Neuronal stem cell (in vitro differentiated cells): ENCODE measurements at regions not wholly inside any gene's neighbourhood (a gene's known extent, or its start where the extent isn't known, plus 50 kb on each side); places are given as distances from the start of the nearest gene placed in this dataset.

ENCODE experiments used
- DNase-seq: peaks from one replicate; pipeline ENCODE4 v3.0.0-alpha.2; 2013; ENCODE audit warnings: low spot score
- H2AFZ ChIP-seq: one replicate; pipeline ENCODE4 v1.6.1; 2013; ENCODE audit warnings: mild to moderate bottlenecking, low read length, inconsistent platforms
- H2AK5ac ChIP-seq: 2 replicates; pipeline ENCODE4 v1.6.1; 2013; ENCODE audit warnings: low read depth, mild to moderate bottlenecking, inconsistent platforms, low read length, moderate library complexity, mixed read lengths
- H2BK120ac ChIP-seq: 2 replicates; pipeline ENCODE4 v1.6.1; 2013; ENCODE audit warnings: low read depth, mild to moderate bottlenecking, inconsistent platforms, low read length, moderate library complexity, mixed read lengths
- H2BK12ac ChIP-seq: one replicate; pipeline ENCODE4 v1.6.1; 2013; ENCODE audit warnings: low read length, inconsistent platforms
- H2BK15ac ChIP-seq: 2 replicates; pipeline ENCODE4 v1.6.1; 2013; ENCODE audit warnings: mild to moderate bottlenecking, low read length, inconsistent platforms, mixed read lengths
- H2BK5ac ChIP-seq: one replicate; pipeline ENCODE4 v1.6.1; 2013; ENCODE audit warnings: inconsistent platforms, mild to moderate bottlenecking, low read length, moderate library complexity
- H3K14ac ChIP-seq: one replicate; pipeline ENCODE4 v1.6.1; 2013; ENCODE audit warnings: low read length, inconsistent platforms
- H3K18ac ChIP-seq: 2 replicates; pipeline ENCODE4 v1.6.1; 2013; ENCODE audit warnings: low read length, inconsistent platforms
- H3K23ac ChIP-seq: 2 replicates; pipeline ENCODE4 v1.6.1; 2013; ENCODE audit warnings: low read depth, mild to moderate bottlenecking, mixed read lengths, low read length, inconsistent platforms; ENCODE audit not compliant: poor library complexity
- H3K27ac ChIP-seq: replicated peaks from 3 replicates; pipeline ENCODE4 v1.5.1; 2013; ENCODE audit warnings: low read length, inconsistent platforms
- H3K27me3 ChIP-seq, 3 experiments: 2 replicates each; pipeline ENCODE4 v1.6.1; 2013; ENCODE audit warnings: low read length in 3 of 3, mild to moderate bottlenecking in 2 of 3, inconsistent platforms in 1 of 3, low read depth in 1 of 3, mixed read lengths in 1 of 3, moderate library complexity in 1 of 3; ENCODE audit not compliant: control insufficient read depth in 3 of 3, insufficient read depth in 3 of 3
- H3K36me3 ChIP-seq, 2 donors: replicated peaks in 1 of 2; 2 replicates each; pipeline ENCODE4 v1.6.1; 2013; ENCODE audit warnings: low read length in 2 of 2; ENCODE audit not compliant: control insufficient read depth in 2 of 2, insufficient read depth in 2 of 2
- H3K4ac ChIP-seq: 2 replicates; pipeline ENCODE4 v1.6.1; 2013; ENCODE audit warnings: inconsistent platforms, mild to moderate bottlenecking, low read length, moderate library complexity
- H3K4me1 ChIP-seq, 2 donors: 1 replicate in 1 of 2; 2 replicates in 1 of 2; pipeline ENCODE4 v1.6.1; 2013; ENCODE audit warnings: low read length in 2 of 2, low read depth in 1 of 2; ENCODE audit not compliant: control insufficient read depth in 2 of 2, insufficient read depth in 1 of 2
- H3K4me2 ChIP-seq: one replicate; pipeline ENCODE4 v1.6.1; 2013; ENCODE audit warnings: mild to moderate bottlenecking, low read length, inconsistent platforms; ENCODE audit not compliant: insufficient read depth, poor library complexity, severe bottlenecking
- H3K4me3 ChIP-seq, 2 donors: 2 replicates each; pipeline ENCODE4 v1.5.1; 2013; ENCODE audit warnings: low read length in 2 of 2, mild to moderate bottlenecking in 2 of 2, inconsistent platforms in 1 of 2, moderate library complexity in 1 of 2
- H3K79me1 ChIP-seq: one replicate; pipeline ENCODE4 v1.6.1; 2013; ENCODE audit warnings: low read depth, mild to moderate bottlenecking, inconsistent platforms, low read length, moderate library complexity
- H3K9ac ChIP-seq: one replicate; pipeline ENCODE4 v1.6.1; 2013; ENCODE audit warnings: mild to moderate bottlenecking, low read depth, low read length, inconsistent platforms; ENCODE audit not compliant: poor library complexity
- H3K9me3 ChIP-seq, 2 donors: replicated peaks in 1 of 2; 2 replicates each; pipeline versions ENCODE3 to v1.6.1; 2013; ENCODE audit warnings: low read length in 2 of 2, mild to moderate bottlenecking in 2 of 2, inconsistent platforms in 1 of 2, low read depth in 1 of 2, mixed read lengths in 1 of 2, moderate library complexity in 1 of 2; ENCODE audit not compliant: control insufficient read depth in 2 of 2, insufficient read depth in 1 of 2
- H4K8ac ChIP-seq: one replicate; pipeline ENCODE4 v1.6.1; 2013; ENCODE audit warnings: low read depth, mild to moderate bottlenecking, inconsistent platforms, low read length, moderate library complexity
- H4K91ac ChIP-seq: one replicate; pipeline ENCODE4 v1.6.1; 2013; ENCODE audit warnings: low read length, low read depth, mild to moderate bottlenecking, inconsistent platforms; ENCODE audit not compliant: poor library complexity
- WGBS, 2 donors: extraction: QIAGEN DNeasy Blood & Tissue Kit; methylation state at CpG; one replicate each; pipeline ENCODE4 v1.1.7; 2013; ENCODE audit warnings: missing lambda C conversion rate in 2 of 2, mixed read lengths in 1 of 2; ENCODE audit not compliant: insufficient read length in 2 of 2, insufficient replicate concordance in 1 of 2; ENCODE audit errors: extremely low coverage in 2 of 2; 5-methylcytosine and 5-hydroxymethylcytosine counted together

- Histone ChIP-seq H3K23ac (no peak overlapping the region), H2BK5ac (no peak overlapping the region), H3K4me3 (no peak overlapping the region), H3K18ac (no peak overlapping the region), H3K36me3 (no peaks in the 10 kb centered on the region), H2BK15ac (no peak overlapping the region), H2BK120ac (no peak overlapping the region), H3K4ac (no peak overlapping the region), H4K91ac (no peak overlapping the region), H4K8ac (no peak overlapping the region), H3K9ac (no peak overlapping the region), H2AFZ (no peak overlapping the region), H3K4me1 (no peaks in the 10 kb centered on the region), H3K79me1 (no peaks in the 10 kb centered on the region), H3K14ac (no peak overlapping the region), H3K9me3 (no peaks in the 10 kb centered on the region), H3K27me3 (no peaks in the 10 kb centered on the region), H2AK5ac (no peak overlapping the region), H3K4me2 (no peak overlapping the region), H3K27ac (no peak overlapping the region), H2BK12ac (no peak overlapping the region)
- no peak for DNase-seq
Observed at GRCh38 chr4:111303806-111304205, 680.9 kb upstream of the PITX2 start.

GRCh38 chr4:111323496-111323895 lies 700.6 kb upstream of the PITX2 start:
- Histone ChIP-seq H3K18ac (no peak overlapping the region), H2BK12ac (no peak overlapping the region), H3K4ac (no peak overlapping the region), H3K9me3 (no peaks in the 10 kb centered on the region), H3K4me1 (no peaks in the 10 kb centered on the region), H3K4me2 (no peak overlapping the region), H3K14ac (no peak overlapping the region), H3K79me1 (peaks cover 3% of the 10 kb centered on the region), H2BK15ac (no peak overlapping the region), H3K36me3 (no peaks in the 10 kb centered on the region), H3K27me3 (no peaks in the 10 kb centered on the region), H3K4me3 (no peak overlapping the region), H2BK120ac (no peak overlapping the region), H2AFZ (no peak overlapping the region), H3K9ac (no peak overlapping the region), H4K8ac (no peak overlapping the region), H2AK5ac (no peak overlapping the region), H3K27ac (no peak overlapping the region), H3K23ac (no peak overlapping the region), H4K91ac (no peak overlapping the region), H2BK5ac (no peak overlapping the region)
- no CpG with 5 or more reads among the region's 6 CpGs for WGBS, 2 donors
- DNase-seq, result no peak

- Histone ChIP-seq H3K4me3 (no peak overlapping the region), H2BK120ac (no peak overlapping the region), H2BK5ac (no peak overlapping the region), H3K14ac (no peak overlapping the region), H3K23ac (no peak overlapping the region), H3K27ac (no peak overlapping the region), H3K9ac (no peak overlapping the region), H3K4me1 (no peaks in the 10 kb centered on the region), H3K4ac (no peak overlapping the region), H3K27me3 (no peaks in the 10 kb centered on the region), H3K9me3 (no peaks in the 10 kb centered on the region), H2BK15ac (no peak overlapping the region), H3K36me3 (no peaks in the 10 kb centered on the region), H2AFZ (no peak overlapping the region), H3K18ac (no peak overlapping the region), H4K8ac (no peak overlapping the region), H4K91ac (no peak overlapping the region), H2AK5ac (no peak overlapping the region), H3K79me1 (peaks cover 3% of the 10 kb centered on the region), H2BK12ac (no peak overlapping the region), H3K4me2 (no peak overlapping the region)
- no CpG with 5 or more reads among the region's 3 CpGs for WGBS, 2 donors
- DNase-seq, result no peak
Observed at GRCh38 chr4:111323916-111324315, 701.0 kb upstream of the PITX2 start.

GRCh38 chr4:111326450-111326849 lies 703.6 kb upstream of the PITX2 start:
- Histone ChIP-seq H3K4me2 (no peak overlapping the region), H3K14ac (no peak overlapping the region), H2AFZ (no peak overlapping the region), H3K23ac (no peak overlapping the region), H3K79me1 (peaks cover 3% of the 10 kb centered on the region), H3K4ac (no peak overlapping the region), H2BK120ac (no peak overlapping the region), H2AK5ac (no peak overlapping the region), H4K8ac (no peak overlapping the region), H3K4me1 (no peaks in the 10 kb centered on the region), H2BK5ac (no peak overlapping the region), H3K9ac (no peak overlapping the region), H3K18ac (no peak overlapping the region), H4K91ac (no peak overlapping the region), H3K36me3 (no peaks in the 10 kb centered on the region), H3K9me3 (no peaks in the 10 kb centered on the region), H3K4me3 (no peak overlapping the region), H3K27ac (no peak overlapping the region), H2BK12ac (no peak overlapping the region), H2BK15ac (no peak overlapping the region), H3K27me3 (no peaks in the 10 kb centered on the region)
- WGBS, 2 donors, result no CpG with 5 or more reads among the region's 1 CpG
- no peak for DNase-seq
